ENCODE measurements at regions not wholly inside any gene's neighbourhood (a gene's known extent, or its start where the extent isn't known, plus 50 kb on each side); places are given as distances from the start of the nearest gene placed in this dataset.

- Mint-ChIP-seq H3K27me3 (ENCODE audit: unreplicated experiment) (no peaks in the 10 kb centered on the region), H3K36me3 (ENCODE audit: unreplicated experiment) (no peaks in the 10 kb centered on the region), H3K27ac (ENCODE audit: unreplicated experiment) (no peak overlapping the region), H3K9me3 (ENCODE audit: unreplicated experiment) (no peaks in the 10 kb centered on the region), H3K4me1 (ENCODE audit: low read depth, unreplicated experiment) (no peaks in the 10 kb centered on the region), H3K4me3 (ENCODE audit: unreplicated experiment) (no peak overlapping the region)
- TF ChIP-seq CTCF (IDR thresholded peaks at IDR 0.05; ENCODE audit: partially characterized antibody, unreplicated experiment): no peak
- DNase-seq: no peak
Observed at GRCh38 chr11:25198704-25199103, 701.9 kb downstream of the LUZP2 start.

GRCh38 chr11:25200925-25201324, 704.1 kb downstream of the LUZP2 start:
- Mint-ChIP-seq H3K36me3 (ENCODE audit: unreplicated experiment) (no peaks in the 10 kb centered on the region), H3K27ac (ENCODE audit: unreplicated experiment) (no peak overlapping the region), H3K27me3 (ENCODE audit: unreplicated experiment) (no peaks in the 10 kb centered on the region), H3K4me3 (ENCODE audit: unreplicated experiment) (no peak overlapping the region), H3K9me3 (ENCODE audit: unreplicated experiment) (no peaks in the 10 kb centered on the region), H3K4me1 (ENCODE audit: low read depth, unreplicated experiment) (no peaks in the 10 kb centered on the region)
- DNase-seq: no peak
- no peak for TF ChIP-seq CTCF (IDR thresholded peaks at IDR 0.05; ENCODE audit: partially characterized antibody, unreplicated experiment)

- TF ChIP-seq CTCF (IDR thresholded peaks at IDR 0.05; ENCODE audit: partially characterized antibody, unreplicated experiment): no peak
- no peak overlapping the region for H3K4me3 Mint-ChIP-seq (ENCODE audit: unreplicated experiment)
- H3K27ac Mint-ChIP-seq (ENCODE audit: unreplicated experiment): no peak overlapping the region
- H3K9me3 Mint-ChIP-seq (ENCODE audit: unreplicated experiment): no peaks in the 10 kb centered on the region
- no peaks in the 10 kb centered on the region for H3K27me3 Mint-ChIP-seq (ENCODE audit: unreplicated experiment)
- no peak for DNase-seq
- no peaks in the 10 kb centered on the region for H3K36me3 Mint-ChIP-seq (ENCODE audit: unreplicated experiment)
- no peaks in the 10 kb centered on the region for H3K4me1 Mint-ChIP-seq (ENCODE audit: low read depth, unreplicated experiment)
Observed at GRCh38 chr11:25206762-25207161, 709.9 kb downstream of the LUZP2 start.

- no peak for DNase-seq
- TF ChIP-seq CTCF (IDR thresholded peaks at IDR 0.05; ENCODE audit: partially characterized antibody, unreplicated experiment): no peak
- Mint-ChIP-seq H3K27me3 (ENCODE audit: unreplicated experiment) (peaks cover 1% of the 10 kb centered on the region), H3K4me1 (ENCODE audit: low read depth, unreplicated experiment) (no peaks in the 10 kb centered on the region), H3K36me3 (ENCODE audit: unreplicated experiment) (no peaks in the 10 kb centered on the region), H3K9me3 (ENCODE audit: unreplicated experiment) (no peaks in the 10 kb centered on the region), H3K4me3 (ENCODE audit: unreplicated experiment) (no peak overlapping the region), H3K27ac (ENCODE audit: unreplicated experiment) (no peak overlapping the region)
Observed at GRCh38 chr11:25211635-25212254, 714.9 kb downstream of the LUZP2 start.

GRCh38 chr11:25214535-25215176, 717.8 kb downstream of the LUZP2 start:
- Mint-ChIP-seq H3K4me3 (ENCODE audit: unreplicated experiment) (no peak overlapping the region), H3K27me3 (ENCODE audit: unreplicated experiment) (peaks cover 1% of the 10 kb centered on the region), H3K27ac (ENCODE audit: unreplicated experiment) (no peak overlapping the region), H3K36me3 (ENCODE audit: unreplicated experiment) (no peaks in the 10 kb centered on the region), H3K4me1 (ENCODE audit: low read depth, unreplicated experiment) (no peaks in the 10 kb centered on the region), H3K9me3 (ENCODE audit: unreplicated experiment) (no peaks in the 10 kb centered on the region)
- DNase-seq: no peak
- no peak for TF ChIP-seq CTCF (IDR thresholded peaks at IDR 0.05; ENCODE audit: partially characterized antibody, unreplicated experiment)
